GM12878 (cell line): ENCODE measurements at regions not wholly inside any gene's neighbourhood (a gene's known extent, or its start where the extent isn't known, plus 50 kb on each side); places are given as distances from the start of the nearest gene placed in this dataset.

ENCODE experiments used
- ATAC-seq: fragments of 200-7000 bp; cut with Tn5 transposase; 3 replicates; pipeline ENCODE4 v1.9.1; 2020; ENCODE audit warnings: mild to moderate bottlenecking, moderate library complexity
- BruUV-seq: library from RNA; stranded (reverse); fragments of 400-500 nt; replicated peaks from 2 replicates; lab custom pipeline; 2021; lab: Mats Ljungman, UMichigan
- CTCF ChIA-PET: fragments of 300-600 bp; sonication (Branson Sonifier 250); formaldehyde crosslinking; extraction: SDS; loops from one replicate; lab custom pipeline; 2021; ENCODE audit warnings: inconsistent platforms; lab: Yijun Ruan, JAX
- POLR2A ChIA-PET: fragments of 350-600 bp; formaldehyde crosslinking; extraction: SDS; loops from one replicate; lab custom pipeline; 2021; ENCODE audit warnings: inconsistent platforms; lab: Charles Lee
- RAD21 ChIA-PET: fragments of 300-600 bp; sonication (Branson Sonifier 250); formaldehyde crosslinking; loops from one replicate; lab custom pipeline; 2023; ENCODE audit warnings: antibody characterized with exemption; ENCODE audit not compliant: unreplicated experiment; lab: Charles Lee
- SMC1A ChIA-PET: fragments of 300-600 bp; sonication (Branson Sonifier 250); formaldehyde crosslinking; loops from one replicate; lab custom pipeline; 2023; ENCODE audit not compliant: unreplicated experiment, uncharacterized antibody; lab: Charles Lee
- DNase-seq: peaks from one replicate; pipeline ENCODE4 v3.0.0-alpha.2; 2011; ENCODE audit warnings: low read depth, low spot score
- FAIRE-seq: peaks from 3 replicates; lab custom pipeline; 2011; peaks lifted over from hg19 to GRCh38; lab: Jason Lieb, UNC
- H2AFZ ChIP-seq: 2 replicates; pipeline ENCODE4 v1.6.0; 2011; ENCODE audit warnings: low read depth, low read length, control low read depth; ENCODE audit not compliant: control insufficient read depth
- H3K27ac ChIP-seq: 2 replicates; pipeline ENCODE4 v1.5.1; 2011; ENCODE audit warnings: control low read depth; ENCODE audit not compliant: control insufficient read depth, insufficient read depth
- H3K27me3 ChIP-seq, 2 experiments: replicated peaks in 1 of 2; 2 replicates each; pipeline versions ENCODE4 v1.6.0 to v1.6.1; 2011; ENCODE audit warnings: low read length in 1 of 2; ENCODE audit not compliant: control insufficient read depth in 2 of 2, insufficient read depth in 2 of 2
- H3K36me3 ChIP-seq, 2 experiments: 2 replicates each; pipeline ENCODE4 v1.5.1; 2011; ENCODE audit warnings: low read length in 1 of 2; ENCODE audit not compliant: control insufficient read depth in 2 of 2, insufficient read depth in 2 of 2
- H3K4me1 ChIP-seq: 2 replicates; pipeline ENCODE4 v1.6.1; 2011; ENCODE audit warnings: mild to moderate bottlenecking, low read length, moderate library complexity, mixed read lengths; ENCODE audit not compliant: control insufficient read depth, insufficient read depth
- H3K4me2 ChIP-seq: 2 replicates; pipeline ENCODE4 v1.6.0; 2011; ENCODE audit warnings: control low read depth; ENCODE audit not compliant: control insufficient read depth, insufficient read depth
- H3K4me3 ChIP-seq: fragments of 200-600 bp; sonication (generic); 2 replicates; pipeline ENCODE4 v1.5.1; 2016
- H3K79me2 ChIP-seq: 2 replicates; pipeline ENCODE4 v1.6.0; 2011; ENCODE audit warnings: low read length; ENCODE audit not compliant: control insufficient read depth, insufficient read depth
- H3K9ac ChIP-seq: 2 replicates; pipeline ENCODE4 v1.8.0; 2011; ENCODE audit warnings: low read length, control low read depth, mixed read lengths; ENCODE audit not compliant: control insufficient read depth, insufficient read depth
- H3K9me3 ChIP-seq: replicated peaks from 3 replicates; pipeline ENCODE4 v1.5.1; 2011; ENCODE audit warnings: mild to moderate bottlenecking, low read length; ENCODE audit not compliant: control insufficient read depth, insufficient read depth
- H4K20me1 ChIP-seq: 2 replicates; pipeline ENCODE4 v1.6.0; 2011; ENCODE audit not compliant: control insufficient read depth, insufficient read depth
- ASH2L ChIP-seq: fragments of 300-600, 200-600 bp; sonication (generic); IDR thresholded peaks from 2 replicates; pipeline ENCODE4 v1.6.1; 2017; ENCODE audit warnings: low read depth, mild to moderate bottlenecking, borderline replicate concordance
- CHD2 ChIP-seq: IDR thresholded peaks from 2 replicates; pipeline ENCODE4 v1.6.1; 2011; ENCODE audit warnings: low read depth, low read length, improper control_type of control experiment, borderline replicate concordance
- EP300 ChIP-seq, 2 experiments: fragments of 150-350 bp in 1 of 2; IDR thresholded peaks; 2 replicates each; pipeline ENCODE4 v1.6.1; 2011 to 2012; ENCODE audit warnings: low read depth in 2 of 2, low read length in 2 of 2, borderline replicate concordance in 1 of 2, improper control_type of control experiment in 1 of 2, inconsistent platforms in 1 of 2; ENCODE audit not compliant: control insufficient read depth in 1 of 2
- GATAD2B ChIP-seq: fragments of 450-650 bp; conservative IDR thresholded peaks from 2 replicates; pipeline ENCODE4 v1.6.1; 2017; ENCODE audit warnings: low read depth, mild to moderate bottlenecking, moderate library complexity
- HCFC1 ChIP-seq: fragments of 150-350 bp; IDR thresholded peaks from 2 replicates; pipeline ENCODE4 v1.6.1; 2014; ENCODE audit warnings: low read length
- HDAC6 ChIP-seq: fragments of 200-600 bp; sonication (generic); IDR thresholded peaks from one replicate; pipeline ENCODE4 v1.8.0; 2017; ENCODE audit warnings: antibody characterized with exemption; ENCODE audit not compliant: unreplicated experiment
- KLF5 ChIP-seq: fragments of 450-650 bp; IDR thresholded peaks from 2 replicates; pipeline ENCODE4 v1.6.1; 2014; ENCODE audit warnings: mild to moderate bottlenecking; ENCODE audit not compliant: partially characterized antibody
- MYC ChIP-seq: IDR thresholded peaks from 2 replicates; pipeline ENCODE4 v1.6.1; 2011; ENCODE audit warnings: mild to moderate bottlenecking, low read length, moderate library complexity, inconsistent platforms; ENCODE audit not compliant: insufficient read depth, insufficient replicate concordance, insufficient read length, severe bottlenecking
- PAX8 ChIP-seq: fragments of 450-650 bp; IDR thresholded peaks from 2 replicates; pipeline ENCODE4 v1.6.1; 2017; ENCODE audit warnings: mild to moderate bottlenecking, moderate library complexity
- POLR2AphosphoS2 ChIP-seq: IDR thresholded peaks from 2 replicates; pipeline ENCODE4 v1.6.1; 2011; ENCODE audit warnings: low read depth, mild to moderate bottlenecking, low read length, improper control_type of control experiment, moderate library complexity
- RFX5 ChIP-seq: IDR thresholded peaks from 2 replicates; pipeline ENCODE4 v1.6.1; 2011; ENCODE audit warnings: low read depth, low read length, improper control_type of control experiment
- TARDBP ChIP-seq: IDR thresholded peaks from 2 replicates; pipeline ENCODE4 v1.6.1; 2016; ENCODE audit warnings: borderline replicate concordance
- WRNIP1 ChIP-seq: IDR thresholded peaks from 2 replicates; pipeline ENCODE4 v1.6.1; 2011; ENCODE audit warnings: low read depth, low read length, improper control_type of control experiment, borderline replicate concordance
- ZZZ3 ChIP-seq: IDR thresholded peaks from 2 replicates; pipeline ENCODE4 v1.6.1; 2011; ENCODE audit warnings: low read depth; ENCODE audit not compliant: control insufficient read depth, insufficient read length
- WGBS: methylation state at CpG from one replicate; pipeline ENCODE4 v1.1.6; 2016; ENCODE audit warnings: low lambda C conversion rate; ENCODE audit not compliant: insufficient replicate concordance, insufficient coverage; ENCODE audit errors: missing lambda C conversion rate; 5-methylcytosine and 5-hydroxymethylcytosine counted together
- in situ Hi-C: fragments of 300-500 bp; cut with MboI; formaldehyde crosslinking; loops from 9 replicates; pipeline ENCODE4 v1.14.3; 2018; ENCODE audit warnings: mixed read lengths
- intact Hi-C: fragments of 100-400 bp; cut with micrococcal nuclease; formaldehyde crosslinking; loops from one replicate; pipeline ENCODE4 v1.14.2; 2022; ENCODE audit not compliant: unreplicated experiment
- TF ChIP-seq, protein P1 (sequence below): fragments of 450-650 bp; IDR thresholded peaks from 2 replicates; pipeline ENCODE4 v1.6.1; 2016; ENCODE audit warnings: mild to moderate bottlenecking
- TF ChIP-seq, protein P2 (sequence below): fragments of 450-650 bp; IDR thresholded peaks from 2 replicates; pipeline ENCODE4 v1.6.1; 2016; ENCODE audit warnings: mild to moderate bottlenecking, moderate library complexity, borderline replicate concordance
- TF ChIP-seq, protein P3 (sequence below): fragments of 450-650 bp; IDR thresholded peaks from 2 replicates; pipeline ENCODE4 v1.6.1; 2017; ENCODE audit warnings: low read depth, mild to moderate bottlenecking, moderate library complexity

DNA sequence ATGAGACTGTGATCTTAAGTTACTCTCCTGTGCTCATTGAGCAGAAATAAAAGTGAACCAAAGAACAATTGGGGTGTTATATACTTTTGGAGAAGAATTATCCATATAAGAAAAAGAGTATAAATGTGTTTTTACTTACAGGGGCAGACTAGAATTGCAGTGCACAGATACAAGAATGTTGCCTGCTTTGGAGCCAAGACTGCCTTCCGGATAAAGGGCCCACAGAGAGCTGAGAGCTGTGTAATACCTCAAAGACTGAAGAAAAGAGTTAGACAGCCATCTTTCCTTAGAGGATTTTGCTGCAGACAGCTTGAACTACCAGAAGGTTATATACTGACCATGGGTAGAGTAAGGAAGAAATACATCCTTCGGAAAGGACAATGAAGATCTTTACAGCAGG lies 1235.5 kb upstream of the CITED2 start (continued):
- TF ChIP-seq GATAD2B (no peak), PAX8 (no peak), EP300 (IDR thresholded peaks at IDR 0.05; ENCODE audit: borderline replicate concordance in 1 of 2, control insufficient read depth in 1 of 2, low read depth in 2 of 2, low read length in 2 of 2) (no peak)
- TF ChIP-seq, protein P1, sequence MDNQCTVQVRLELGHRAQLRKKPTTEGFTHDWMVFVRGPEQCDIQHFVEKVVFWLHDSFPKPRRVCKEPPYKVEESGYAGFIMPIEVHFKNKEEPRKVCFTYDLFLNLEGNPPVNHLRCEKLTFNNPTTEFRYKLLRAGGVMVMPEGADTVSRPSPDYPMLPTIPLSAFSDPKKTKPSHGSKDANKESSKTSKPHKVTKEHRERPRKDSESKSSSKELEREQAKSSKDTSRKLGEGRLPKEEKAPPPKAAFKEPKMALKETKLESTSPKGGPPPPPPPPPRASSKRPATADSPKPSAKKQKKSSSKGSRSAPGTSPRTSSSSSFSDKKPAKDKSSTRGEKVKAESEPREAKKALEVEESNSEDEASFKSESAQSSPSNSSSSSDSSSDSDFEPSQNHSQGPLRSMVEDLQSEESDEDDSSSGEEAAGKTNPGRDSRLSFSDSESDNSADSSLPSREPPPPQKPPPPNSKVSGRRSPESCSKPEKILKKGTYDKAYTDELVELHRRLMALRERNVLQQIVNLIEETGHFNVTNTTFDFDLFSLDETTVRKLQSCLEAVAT: no peak

DNA sequence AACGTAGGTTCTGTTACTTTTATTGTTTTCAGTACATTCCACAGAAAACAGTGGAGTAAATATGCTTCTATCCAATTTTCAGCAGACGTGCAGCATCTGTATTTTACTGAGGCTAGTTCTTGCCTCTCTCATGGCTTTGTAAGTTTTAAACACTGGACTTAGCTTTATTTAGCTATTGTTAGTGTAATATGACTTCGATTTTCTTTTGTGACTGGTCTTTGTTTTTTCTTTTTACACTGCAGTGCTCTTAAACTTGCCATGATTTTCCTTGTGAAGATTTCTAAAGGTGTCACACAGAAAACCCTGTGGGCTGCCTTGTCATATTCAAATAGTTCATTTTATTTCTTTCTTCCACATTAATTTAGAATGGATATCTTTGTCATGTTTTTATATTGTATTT lies 1234.9 kb upstream of the CITED2 start:
- 26% methylated on average over 3 of the region's 3 CpGs for WGBS
- Histone ChIP-seq H3K79me2 (no peaks in the 10 kb centered on the region), H3K9me3 (no peaks in the 10 kb centered on the region; the same call in 2 of the 3 replicates), H3K27me3 (no peaks in the 10 kb centered on the region), H3K9ac (no peak overlapping the region), H3K36me3 (no peaks in the 10 kb centered on the region), H3K27ac (no peak overlapping the region), H3K4me1 (no peaks in the 10 kb centered on the region), H2AFZ (no peak overlapping the region), H3K4me2 (no peak overlapping the region), H4K20me1 (no peaks in the 10 kb centered on the region), H3K4me3 (no peak overlapping the region)
- in situ Hi-C loops (no loop called here), intact Hi-C loops (no loop called here)
- ChIA-PET SMC1A (interaction anchor here (1.0 kb wide), 1 partner anchor 9 kb away, joined by 3 read pairs; no protein-coding TSS in a partner anchor), POLR2A (no interaction called here), CTCF (no interaction called here), RAD21 (interaction anchor here (0.6 kb wide), 1 partner anchor 198 kb away, joined by 4 read pairs; no protein-coding TSS in a partner anchor)
- DNase-seq: no peak
- ATAC-seq: no peak
- FAIRE-seq: no peak
- BruUV-seq: no TSS peak
- no peak for TF ChIP-seq TARDBP
- TF ChIP-seq RFX5: no peak
- TF ChIP-seq HDAC6: no peak
- TF ChIP-seq MYC: no peak
- no peak for TF ChIP-seq KLF5
- TF ChIP-seq, protein P2, sequence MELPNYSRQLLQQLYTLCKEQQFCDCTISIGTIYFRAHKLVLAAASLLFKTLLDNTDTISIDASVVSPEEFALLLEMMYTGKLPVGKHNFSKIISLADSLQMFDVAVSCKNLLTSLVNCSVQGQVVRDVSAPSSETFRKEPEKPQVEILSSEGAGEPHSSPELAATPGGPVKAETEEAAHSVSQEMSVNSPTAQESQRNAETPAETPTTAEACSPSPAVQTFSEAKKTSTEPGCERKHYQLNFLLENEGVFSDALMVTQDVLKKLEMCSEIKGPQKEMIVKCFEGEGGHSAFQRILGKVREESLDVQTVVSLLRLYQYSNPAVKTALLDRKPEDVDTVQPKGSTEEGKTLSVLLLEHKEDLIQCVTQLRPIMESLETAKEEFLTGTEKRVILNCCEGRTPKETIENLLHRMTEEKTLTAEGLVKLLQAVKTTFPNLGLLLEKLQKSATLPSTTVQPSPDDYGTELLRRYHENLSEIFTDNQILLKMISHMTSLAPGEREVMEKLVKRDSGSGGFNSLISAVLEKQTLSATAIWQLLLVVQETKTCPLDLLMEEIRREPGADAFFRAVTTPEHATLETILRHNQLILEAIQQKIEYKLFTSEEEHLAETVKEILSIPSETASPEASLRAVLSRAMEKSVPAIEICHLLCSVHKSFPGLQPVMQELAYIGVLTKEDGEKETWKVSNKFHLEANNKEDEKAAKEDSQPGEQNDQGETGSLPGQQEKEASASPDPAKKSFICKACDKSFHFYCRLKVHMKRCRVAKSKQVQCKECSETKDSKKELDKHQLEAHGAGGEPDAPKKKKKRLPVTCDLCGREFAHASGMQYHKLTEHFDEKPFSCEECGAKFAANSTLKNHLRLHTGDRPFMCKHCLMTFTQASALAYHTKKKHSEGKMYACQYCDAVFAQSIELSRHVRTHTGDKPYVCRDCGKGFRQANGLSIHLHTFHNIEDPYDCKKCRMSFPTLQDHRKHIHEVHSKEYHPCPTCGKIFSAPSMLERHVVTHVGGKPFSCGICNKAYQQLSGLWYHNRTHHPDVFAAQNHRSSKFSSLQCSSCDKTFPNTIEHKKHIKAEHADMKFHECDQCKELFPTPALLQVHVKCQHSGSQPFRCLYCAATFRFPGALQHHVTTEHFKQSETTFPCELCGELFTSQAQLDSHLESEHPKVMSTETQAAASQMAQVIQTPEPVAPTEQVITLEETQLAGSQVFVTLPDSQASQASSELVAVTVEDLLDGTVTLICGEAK: no peak
- no peak for TF ChIP-seq CHD2
- no peak for TF ChIP-seq WRNIP1
- TF ChIP-seq, protein P3, sequence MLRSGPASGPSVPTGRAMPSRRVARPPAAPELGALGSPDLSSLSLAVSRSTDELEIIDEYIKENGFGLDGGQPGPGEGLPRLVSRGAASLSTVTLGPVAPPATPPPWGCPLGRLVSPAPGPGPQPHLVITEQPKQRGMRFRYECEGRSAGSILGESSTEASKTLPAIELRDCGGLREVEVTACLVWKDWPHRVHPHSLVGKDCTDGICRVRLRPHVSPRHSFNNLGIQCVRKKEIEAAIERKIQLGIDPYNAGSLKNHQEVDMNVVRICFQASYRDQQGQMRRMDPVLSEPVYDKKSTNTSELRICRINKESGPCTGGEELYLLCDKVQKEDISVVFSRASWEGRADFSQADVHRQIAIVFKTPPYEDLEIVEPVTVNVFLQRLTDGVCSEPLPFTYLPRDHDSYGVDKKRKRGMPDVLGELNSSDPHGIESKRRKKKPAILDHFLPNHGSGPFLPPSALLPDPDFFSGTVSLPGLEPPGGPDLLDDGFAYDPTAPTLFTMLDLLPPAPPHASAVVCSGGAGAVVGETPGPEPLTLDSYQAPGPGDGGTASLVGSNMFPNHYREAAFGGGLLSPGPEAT: no peak
- TF ChIP-seq ASH2L: no peak
- TF ChIP-seq ZZZ3: no peak
- no peak for TF ChIP-seq POLR2AphosphoS2
- no peak for TF ChIP-seq HCFC1
